Ishikawa (cell line): ENCODE measurements at regions not wholly inside any gene's neighbourhood (a gene's known extent, or its start where the extent isn't known, plus 50 kb on each side); places are given as distances from the start of the nearest gene placed in this dataset.

Experiments used
- CEBPB ChIP-seq: IDR thresholded peaks from 2 replicates; pipeline ENCODE4 v1.6.1; 2012
- CREB1 ChIP-seq: IDR thresholded peaks from 2 replicates; pipeline ENCODE4 v1.6.1; 2012; ENCODE audit warnings: low read depth
- EGR1 ChIP-seq: IDR thresholded peaks from 2 replicates; pipeline ENCODE4 v1.6.1; 2012
- EP300 ChIP-seq: IDR thresholded peaks from 2 replicates; pipeline ENCODE4 v1.6.1; 2012; ENCODE audit warnings: borderline replicate concordance
- FOXM1 ChIP-seq: IDR thresholded peaks from 2 replicates; pipeline ENCODE4 v1.6.1; 2012; ENCODE audit warnings: low read depth, borderline replicate concordance
- RAD21 ChIP-seq: IDR thresholded peaks from 2 replicates; pipeline ENCODE4 v1.6.1; 2012; ENCODE audit warnings: low read depth
- TAF1 ChIP-seq: IDR thresholded peaks from 2 replicates; pipeline ENCODE4 v1.6.1; 2012; ENCODE audit warnings: low read depth, mild to moderate bottlenecking
- TEAD4 ChIP-seq: IDR thresholded peaks from 2 replicates; pipeline ENCODE4 v1.6.1; 2012
- YY1 ChIP-seq: IDR thresholded peaks from 2 replicates; pipeline ENCODE4 v1.6.1; 2012; ENCODE audit warnings: low read depth
- ZBTB7A ChIP-seq: IDR thresholded peaks from 2 replicates; pipeline ENCODE4 v1.6.1; 2012; ENCODE audit warnings: low read depth
- TF ChIP-seq, protein P1 (sequence below): IDR thresholded peaks from 2 replicates; pipeline ENCODE4 v1.6.1; 2012
- TF ChIP-seq, protein P2 (sequence below): IDR thresholded peaks from 2 replicates; pipeline ENCODE4 v1.6.1; 2012
- TF ChIP-seq, protein P3 (sequence below): IDR thresholded peaks from 2 replicates; pipeline ENCODE4 v1.6.1; 2012; ENCODE audit warnings: low read depth, mild to moderate bottlenecking

DNA sequence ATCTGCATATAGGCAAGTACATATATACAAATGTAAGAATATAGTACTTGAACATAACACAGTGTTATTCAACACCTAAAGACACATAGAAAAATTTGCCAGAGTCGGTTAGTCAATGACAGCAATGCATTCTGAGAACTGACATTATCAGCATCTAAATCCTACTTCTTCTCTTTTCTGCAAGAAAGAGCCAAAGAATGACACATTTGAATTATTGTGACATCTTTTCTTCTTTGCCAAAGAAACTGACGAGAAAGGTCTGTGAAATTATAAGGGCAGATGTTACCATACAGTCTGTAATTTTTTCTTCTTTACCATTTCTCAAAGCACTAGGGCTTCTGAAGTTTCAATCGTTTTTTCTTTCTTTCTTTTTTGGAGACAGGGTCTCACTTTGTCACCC is 350.9 kb upstream of the NBEA start:
- TF ChIP-seq TEAD4: no peak
- TF ChIP-seq, protein P1, sequence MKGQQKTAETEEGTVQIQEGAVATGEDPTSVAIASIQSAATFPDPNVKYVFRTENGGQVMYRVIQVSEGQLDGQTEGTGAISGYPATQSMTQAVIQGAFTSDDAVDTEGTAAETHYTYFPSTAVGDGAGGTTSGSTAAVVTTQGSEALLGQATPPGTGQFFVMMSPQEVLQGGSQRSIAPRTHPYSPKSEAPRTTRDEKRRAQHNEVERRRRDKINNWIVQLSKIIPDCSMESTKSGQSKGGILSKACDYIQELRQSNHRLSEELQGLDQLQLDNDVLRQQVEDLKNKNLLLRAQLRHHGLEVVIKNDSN: no peak
- no peak for TF ChIP-seq TAF1
- TF ChIP-seq ZBTB7A: no peak
- no peak for TF ChIP-seq EP300
- TF ChIP-seq RAD21: no peak
- TF ChIP-seq YY1: no peak
- no peak for TF ChIP-seq CEBPB
- TF ChIP-seq CREB1: no peak
- no peak for TF ChIP-seq EGR1
- no peak for TF ChIP-seq FOXM1
- TF ChIP-seq, protein P2, sequence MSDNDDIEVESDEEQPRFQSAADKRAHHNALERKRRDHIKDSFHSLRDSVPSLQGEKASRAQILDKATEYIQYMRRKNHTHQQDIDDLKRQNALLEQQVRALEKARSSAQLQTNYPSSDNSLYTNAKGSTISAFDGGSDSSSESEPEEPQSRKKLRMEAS: no peak
- TF ChIP-seq, protein P3, sequence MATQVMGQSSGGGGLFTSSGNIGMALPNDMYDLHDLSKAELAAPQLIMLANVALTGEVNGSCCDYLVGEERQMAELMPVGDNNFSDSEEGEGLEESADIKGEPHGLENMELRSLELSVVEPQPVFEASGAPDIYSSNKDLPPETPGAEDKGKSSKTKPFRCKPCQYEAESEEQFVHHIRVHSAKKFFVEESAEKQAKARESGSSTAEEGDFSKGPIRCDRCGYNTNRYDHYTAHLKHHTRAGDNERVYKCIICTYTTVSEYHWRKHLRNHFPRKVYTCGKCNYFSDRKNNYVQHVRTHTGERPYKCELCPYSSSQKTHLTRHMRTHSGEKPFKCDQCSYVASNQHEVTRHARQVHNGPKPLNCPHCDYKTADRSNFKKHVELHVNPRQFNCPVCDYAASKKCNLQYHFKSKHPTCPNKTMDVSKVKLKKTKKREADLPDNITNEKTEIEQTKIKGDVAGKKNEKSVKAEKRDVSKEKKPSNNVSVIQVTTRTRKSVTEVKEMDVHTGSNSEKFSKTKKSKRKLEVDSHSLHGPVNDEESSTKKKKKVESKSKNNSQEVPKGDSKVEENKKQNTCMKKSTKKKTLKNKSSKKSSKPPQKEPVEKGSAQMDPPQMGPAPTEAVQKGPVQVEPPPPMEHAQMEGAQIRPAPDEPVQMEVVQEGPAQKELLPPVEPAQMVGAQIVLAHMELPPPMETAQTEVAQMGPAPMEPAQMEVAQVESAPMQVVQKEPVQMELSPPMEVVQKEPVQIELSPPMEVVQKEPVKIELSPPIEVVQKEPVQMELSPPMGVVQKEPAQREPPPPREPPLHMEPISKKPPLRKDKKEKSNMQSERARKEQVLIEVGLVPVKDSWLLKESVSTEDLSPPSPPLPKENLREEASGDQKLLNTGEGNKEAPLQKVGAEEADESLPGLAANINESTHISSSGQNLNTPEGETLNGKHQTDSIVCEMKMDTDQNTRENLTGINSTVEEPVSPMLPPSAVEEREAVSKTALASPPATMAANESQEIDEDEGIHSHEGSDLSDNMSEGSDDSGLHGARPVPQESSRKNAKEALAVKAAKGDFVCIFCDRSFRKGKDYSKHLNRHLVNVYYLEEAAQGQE: no peak
